Tibial artery (tissue), 4 donors: ENCODE measurements at regions not wholly inside any gene's neighbourhood (a gene's known extent, or its start where the extent isn't known, plus 50 kb on each side); places are given as distances from the start of the nearest gene placed in this dataset.

ENCODE experiments used
- DNase-seq, 2 donors: peaks; one replicate each; pipeline ENCODE4 v3.0.0-alpha.2; 2019
- H3K27ac ChIP-seq, 2 donors: fragments of 200-600 bp; sonication (generic) in 1 of 2; 1 replicate in 1 of 2; 2 replicates in 1 of 2; pipeline ENCODE4 v1.5.1; 2018 to 2019; ENCODE audit warnings: mild to moderate bottlenecking in 1 of 2
- H3K27me3 ChIP-seq, 2 donors: fragments of 200-600 bp; sonication (generic) in 1 of 2; one replicate each; pipeline versions ENCODE4 v1.5.1 to v1.6.0; 2016 to 2019
- H3K36me3 ChIP-seq, 3 donors: fragments of 200-600 bp; sonication (generic) in 2 of 3; one replicate each; pipeline ENCODE4 v1.5.1; 2016 to 2019; ENCODE audit warnings: mild to moderate bottlenecking in 2 of 3
- H3K4me1 ChIP-seq, 4 donors: fragments of 200-600 bp; sonication (generic) in 2 of 4; 1 replicate in 3 of 4; 2 replicates in 1 of 4; pipeline ENCODE4 v1.5.1; 2016 to 2019
- H3K4me3 ChIP-seq, 2 donors: fragments of 200-600 bp; sonication (generic) in 1 of 2; 1 replicate in 1 of 2; 2 replicates in 1 of 2; pipeline ENCODE4 v1.5.1; 2018 to 2019; ENCODE audit warnings: mild to moderate bottlenecking in 2 of 2
- H3K9me3 ChIP-seq, 3 donors: fragments of 200-600 bp; sonication (generic) in 1 of 3; one replicate each; pipeline ENCODE4 v1.5.1; 2016 to 2019
- intact Hi-C: fragments of 100-400 bp; cut with DNase I; formaldehyde crosslinking; loops from one replicate; pipeline ENCODE4 v1.15.0; 2023; ENCODE audit warnings: low total_unique reads
- TF ChIP-seq, protein P1 (sequence below), 2 experiments: fragments of 200-600 bp in 1 of 2; fragments of 450-650 bp in 1 of 2; IDR thresholded peaks; one replicate each; pipeline ENCODE4 v1.5.1; 2017 to 2019; ENCODE audit warnings: antibody characterized with exemption in 2 of 2, mild to moderate bottlenecking in 1 of 2, moderate library complexity in 1 of 2

DNA sequence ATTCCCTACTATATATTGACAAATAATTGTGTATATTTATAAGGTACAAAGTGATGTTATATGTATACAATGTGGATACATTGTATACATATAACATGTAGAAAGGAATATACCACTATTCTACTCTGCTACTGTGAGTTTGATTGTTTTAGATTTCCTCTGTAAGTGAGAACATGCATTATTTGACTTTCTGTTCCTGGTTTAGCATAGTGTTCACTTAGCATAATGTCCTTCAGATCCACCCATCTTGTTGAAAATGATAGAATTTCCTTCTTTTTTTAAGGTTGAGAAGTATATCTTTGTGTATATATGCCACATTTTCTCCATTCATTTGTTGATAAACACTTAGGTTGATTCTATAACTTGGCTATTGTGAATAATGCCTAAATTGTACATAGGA is 140.8 kb upstream of the BDNF start:
- H3K27ac ChIP-seq = no peak overlapping the region
- H3K9me3 ChIP-seq = no peaks in the 10 kb centered on the region
- no peak overlapping the region for H3K4me3 ChIP-seq
- H3K36me3 ChIP-seq = no peaks in the 10 kb centered on the region
- no peak for DNase-seq
- TF ChIP-seq, protein P1, sequence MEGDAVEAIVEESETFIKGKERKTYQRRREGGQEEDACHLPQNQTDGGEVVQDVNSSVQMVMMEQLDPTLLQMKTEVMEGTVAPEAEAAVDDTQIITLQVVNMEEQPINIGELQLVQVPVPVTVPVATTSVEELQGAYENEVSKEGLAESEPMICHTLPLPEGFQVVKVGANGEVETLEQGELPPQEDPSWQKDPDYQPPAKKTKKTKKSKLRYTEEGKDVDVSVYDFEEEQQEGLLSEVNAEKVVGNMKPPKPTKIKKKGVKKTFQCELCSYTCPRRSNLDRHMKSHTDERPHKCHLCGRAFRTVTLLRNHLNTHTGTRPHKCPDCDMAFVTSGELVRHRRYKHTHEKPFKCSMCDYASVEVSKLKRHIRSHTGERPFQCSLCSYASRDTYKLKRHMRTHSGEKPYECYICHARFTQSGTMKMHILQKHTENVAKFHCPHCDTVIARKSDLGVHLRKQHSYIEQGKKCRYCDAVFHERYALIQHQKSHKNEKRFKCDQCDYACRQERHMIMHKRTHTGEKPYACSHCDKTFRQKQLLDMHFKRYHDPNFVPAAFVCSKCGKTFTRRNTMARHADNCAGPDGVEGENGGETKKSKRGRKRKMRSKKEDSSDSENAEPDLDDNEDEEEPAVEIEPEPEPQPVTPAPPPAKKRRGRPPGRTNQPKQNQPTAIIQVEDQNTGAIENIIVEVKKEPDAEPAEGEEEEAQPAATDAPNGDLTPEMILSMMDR (IDR thresholded peaks at IDR 0.05) = no peak
- intact Hi-C loops = no loop called here
- no peaks in the 10 kb centered on the region for H3K27me3 ChIP-seq
- H3K4me1 ChIP-seq = no peaks in the 10 kb centered on the region

DNA sequence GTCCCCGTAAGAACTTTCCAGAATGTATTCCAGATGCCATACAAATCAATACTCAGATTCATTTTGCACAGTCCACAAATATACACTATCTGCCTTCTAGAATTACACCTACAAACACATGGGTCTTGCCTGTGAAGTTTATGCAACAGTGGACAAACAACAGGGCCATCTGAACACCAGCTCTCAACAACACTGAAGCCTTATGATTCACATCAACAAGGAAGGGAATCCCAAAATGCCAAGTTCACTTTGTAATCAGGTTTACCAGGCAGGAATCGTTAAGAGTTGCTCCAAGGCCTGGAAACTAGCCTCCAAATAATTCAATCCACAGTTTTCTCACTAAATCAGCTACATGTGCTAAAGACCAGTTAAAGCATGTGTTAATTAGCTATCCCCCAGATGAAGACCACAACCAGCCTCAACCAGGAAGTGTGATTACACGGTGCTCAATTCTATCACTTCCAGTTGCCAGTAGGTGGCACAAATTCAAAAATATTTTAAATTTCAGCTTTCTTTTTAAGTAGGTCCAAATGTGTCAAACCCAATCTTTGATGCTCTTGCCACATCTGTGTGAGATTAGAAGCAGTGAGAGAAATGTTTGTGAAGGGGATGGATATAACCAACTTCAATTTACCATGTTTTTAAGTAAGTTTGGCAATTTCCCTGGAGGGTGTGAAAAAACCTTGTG is 139.1 kb upstream of the BDNF start:
- no peak for DNase-seq
- TF ChIP-seq, protein P1 (IDR thresholded peaks at IDR 0.05) = no peak
- Histone ChIP-seq H3K27me3 (no peaks in the 10 kb centered on the region), H3K27ac (no peak overlapping the region), H3K4me1 (no peaks in the 10 kb centered on the region), H3K4me3 (no peak overlapping the region), H3K9me3 (no peaks in the 10 kb centered on the region), H3K36me3 (no peaks in the 10 kb centered on the region)
- intact Hi-C loops = no loop called here

DNA sequence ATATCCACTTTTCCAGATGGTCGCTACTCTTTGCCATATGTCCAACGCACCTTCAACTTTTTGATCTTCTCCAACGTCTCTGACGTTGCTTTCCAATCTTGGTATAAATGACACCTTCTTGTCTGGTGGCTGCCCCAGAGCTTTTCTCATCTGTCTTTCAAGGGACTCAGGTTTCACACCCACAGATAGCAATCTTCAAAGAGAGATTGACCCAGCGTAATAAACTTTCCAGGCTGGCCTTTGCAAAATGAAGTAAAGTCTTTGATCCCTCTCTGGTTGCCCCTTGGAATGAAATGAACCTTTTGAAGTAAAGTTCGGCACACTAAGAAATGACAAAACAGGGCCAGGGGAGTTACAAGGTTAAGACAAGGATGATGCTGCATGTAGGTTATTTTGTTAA is 138.4 kb upstream of the BDNF start:
- no peaks in the 10 kb centered on the region for H3K27me3 ChIP-seq
- TF ChIP-seq, protein P1 (IDR thresholded peaks at IDR 0.05) = no peak
- H3K27ac ChIP-seq = no peak overlapping the region
- DNase-seq = no peak
- H3K4me3 ChIP-seq = no peak overlapping the region
- intact Hi-C loops = no loop called here
- H3K9me3 ChIP-seq = no peaks in the 10 kb centered on the region
- H3K36me3 ChIP-seq = no peaks in the 10 kb centered on the region
- H3K4me1 ChIP-seq = no peaks in the 10 kb centered on the region

DNA sequence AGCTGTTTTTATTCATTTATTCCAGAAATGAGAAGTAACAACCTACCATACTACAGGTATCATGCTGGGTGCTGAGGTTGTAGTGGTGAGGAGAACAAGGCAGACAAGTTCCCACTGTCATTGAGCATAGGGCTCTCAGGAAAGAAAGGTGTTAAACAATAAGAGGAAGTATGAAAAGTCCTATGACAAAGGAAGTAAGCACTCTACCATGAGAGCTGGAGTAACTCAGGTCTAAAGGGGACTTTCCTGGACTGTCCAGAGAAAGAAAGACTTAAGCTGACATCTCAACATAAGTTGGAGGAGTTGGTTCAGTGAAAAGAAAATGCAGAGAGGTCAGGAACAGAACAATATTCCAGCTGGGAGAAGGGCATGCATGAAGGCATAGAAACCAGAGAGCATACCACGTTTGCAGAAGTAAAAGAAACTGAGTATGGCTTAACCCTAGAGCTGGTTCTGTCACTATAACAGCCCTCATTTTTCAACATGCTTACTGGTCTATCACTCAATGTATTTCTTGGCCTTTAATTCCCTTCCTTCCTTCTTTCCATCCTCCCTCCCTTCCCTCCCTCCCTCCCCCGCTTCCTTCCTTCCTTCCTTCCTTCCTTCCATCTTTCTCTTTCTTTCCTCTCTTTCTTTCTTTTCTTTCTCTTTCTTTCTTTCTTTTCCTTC is 137.8 kb upstream of the BDNF start:
- intact Hi-C loops = no loop called here
- H3K4me1 ChIP-seq = no peaks in the 10 kb centered on the region

DNA sequence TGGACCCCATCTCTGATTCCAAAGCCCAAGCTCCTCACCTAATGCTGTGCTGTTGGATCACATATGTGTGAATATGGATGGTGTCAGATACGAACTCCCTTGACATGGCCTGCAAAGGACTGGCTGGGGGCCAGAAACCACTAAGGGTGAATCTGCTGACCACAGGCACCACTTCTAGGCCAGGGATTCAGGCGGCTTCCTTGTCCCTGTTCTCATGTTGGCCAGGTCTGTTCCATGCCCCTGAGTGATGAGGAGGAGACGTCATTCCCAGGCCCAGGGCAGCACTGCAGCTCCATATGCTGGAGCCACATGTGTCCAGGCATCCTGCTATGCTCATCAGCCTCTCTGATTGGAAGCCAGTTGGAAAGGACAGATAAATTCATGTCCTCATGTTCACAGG is 130.0 kb upstream of the BDNF start:
- intact Hi-C loops = no loop called here
- Histone ChIP-seq H3K9me3 (no peaks in the 10 kb centered on the region), H3K4me3 (no peak overlapping the region), H3K27me3 (no peaks in the 10 kb centered on the region), H3K4me1 (no peaks in the 10 kb centered on the region), H3K36me3 (no peaks in the 10 kb centered on the region), H3K27ac (no peak overlapping the region)
- DNase-seq = no peak
- TF ChIP-seq, protein P1 (IDR thresholded peaks at IDR 0.05) = no peak

More for the DNA sequence above, 137.8 kb upstream of the BDNF start:
- no peak for DNase-seq
- Histone ChIP-seq H3K27me3 (no peaks in the 10 kb centered on the region), H3K4me3 (no peak overlapping the region), H3K36me3 (no peaks in the 10 kb centered on the region), H3K27ac (no peak overlapping the region), H3K9me3 (no peaks in the 10 kb centered on the region)
- TF ChIP-seq, protein P1 (IDR thresholded peaks at IDR 0.05) = no peak
